ENCODE measurements at regions not wholly inside any gene's neighbourhood (a gene's known extent, or its start where the extent isn't known, plus 50 kb on each side); places are given as distances from the start of the nearest gene placed in this dataset.

DNA sequence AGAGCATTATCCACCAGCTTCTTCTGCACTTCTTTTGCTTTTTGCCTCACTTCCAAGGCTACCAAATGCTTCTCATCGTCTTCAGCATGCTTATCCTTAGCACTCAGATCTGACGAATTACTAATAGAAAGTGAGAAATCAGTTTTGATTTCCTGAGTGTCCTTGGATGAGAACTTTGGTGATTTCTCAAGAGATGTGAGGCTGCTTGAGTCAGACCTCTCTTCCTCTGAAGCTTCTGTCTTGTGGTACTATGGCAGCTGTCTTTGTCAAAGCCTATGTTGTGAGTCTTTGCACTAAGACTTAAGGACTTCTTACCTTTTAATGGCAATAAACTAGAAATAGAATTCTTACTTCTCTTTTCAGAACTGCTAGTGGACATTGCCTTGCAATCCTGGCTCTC is 169.9 kb downstream of the CPE start:
- Histone ChIP-seq H3K4me2 (ENCODE audit: low read length) (no peak overlapping the region), H3F3A (ENCODE audit: control insufficient read depth, insufficient read depth) (no peaks in the 10 kb centered on the region), H3K4me3 (ENCODE audit: low read length) (no peak overlapping the region), H3K4me1 (ENCODE audit: control insufficient read depth, low read length) (no peaks in the 10 kb centered on the region), H3K9me3 (ENCODE audit: control insufficient read depth, insufficient read depth, low read length) (no peaks in the 10 kb centered on the region), H3K27me3 (ENCODE audit: control insufficient read depth, low read length) (no peaks in the 10 kb centered on the region), H4K20me1 (ENCODE audit: control insufficient read depth, insufficient read depth, low read depth, low read length) (no peaks in the 10 kb centered on the region), H3K9me2 (replicated peaks; ENCODE audit: control insufficient read depth, low read length) (no peaks in the 10 kb centered on the region), H3K36me3 (ENCODE audit: control insufficient read depth, low read length) (no peaks in the 10 kb centered on the region), H3K27ac (ENCODE audit: low read depth, low read length) (no peak overlapping the region), H3K79me2 (ENCODE audit: control insufficient read depth, low read length) (no peaks in the 10 kb centered on the region)
- TF ChIP-seq EZH2phosphoT487 (IDR thresholded peaks at IDR 0.05; ENCODE audit: borderline replicate concordance, low read length) (no peak), CTCF (IDR thresholded peaks at IDR 0.05; ENCODE audit: low read depth, low read length, poor library complexity, severe bottlenecking) (no peak)

DNA sequence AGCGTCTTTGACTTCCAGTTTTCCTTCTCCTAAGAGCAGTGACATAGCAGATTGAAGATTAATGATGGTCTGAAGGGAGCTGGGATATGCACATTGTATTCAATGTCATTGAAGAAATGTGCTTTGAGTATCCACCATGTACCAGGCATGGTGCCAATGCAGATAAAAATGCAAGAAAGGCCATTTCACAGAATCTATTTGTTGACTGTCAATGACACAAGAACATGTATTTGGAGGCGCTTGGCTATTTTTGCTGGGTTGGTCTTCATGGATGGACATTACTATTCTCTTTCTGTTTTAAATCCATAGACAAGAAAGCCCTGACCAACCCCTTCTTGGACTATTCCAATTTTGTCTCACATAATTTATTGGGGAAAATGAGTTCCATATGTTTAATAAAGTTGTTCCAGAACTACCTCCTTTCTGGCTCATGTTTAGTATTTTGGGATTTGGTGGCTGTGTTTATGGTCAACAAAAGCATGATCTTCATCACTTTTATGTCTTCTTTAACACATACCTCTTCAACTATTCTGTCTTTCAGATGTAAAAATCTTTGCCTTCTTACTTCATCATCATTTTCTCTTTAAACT is 174.5 kb downstream of the CPE start:
- Histone ChIP-seq H4K20me1 (ENCODE audit: control insufficient read depth, insufficient read depth, low read depth, low read length) (no peaks in the 10 kb centered on the region), H3K4me1 (ENCODE audit: control insufficient read depth, low read length) (no peaks in the 10 kb centered on the region), H3K79me2 (ENCODE audit: control insufficient read depth, low read length) (no peaks in the 10 kb centered on the region), H3K36me3 (ENCODE audit: control insufficient read depth, low read length) (no peaks in the 10 kb centered on the region), H3K9me2 (replicated peaks; ENCODE audit: control insufficient read depth, low read length) (no peaks in the 10 kb centered on the region), H3K4me3 (ENCODE audit: low read length) (no peak overlapping the region), H3K27ac (ENCODE audit: low read depth, low read length) (no peak overlapping the region), H3K27me3 (ENCODE audit: control insufficient read depth, low read length) (no peaks in the 10 kb centered on the region), H3K9me3 (ENCODE audit: control insufficient read depth, insufficient read depth, low read length) (no peaks in the 10 kb centered on the region), H3F3A (ENCODE audit: control insufficient read depth, insufficient read depth) (no peaks in the 10 kb centered on the region), H3K4me2 (ENCODE audit: low read length) (no peak overlapping the region)
- no peak for TF ChIP-seq EZH2phosphoT487 (IDR thresholded peaks at IDR 0.05; ENCODE audit: borderline replicate concordance, low read length)
- TF ChIP-seq CTCF (IDR thresholded peaks at IDR 0.05; ENCODE audit: low read depth, low read length, poor library complexity, severe bottlenecking) = no peak

GRCh38 chr4:165555302-165555701 is 176.5 kb downstream of the CPE start:
- Histone ChIP-seq H3K27ac (ENCODE audit: low read depth, low read length) (no peak overlapping the region), H3K79me2 (ENCODE audit: control insufficient read depth, low read length) (no peaks in the 10 kb centered on the region), H3K27me3 (ENCODE audit: control insufficient read depth, low read length) (no peaks in the 10 kb centered on the region), H3K9me2 (replicated peaks; ENCODE audit: control insufficient read depth, low read length) (no peaks in the 10 kb centered on the region), H3K36me3 (ENCODE audit: control insufficient read depth, low read length) (no peaks in the 10 kb centered on the region), H3K4me1 (ENCODE audit: control insufficient read depth, low read length) (no peaks in the 10 kb centered on the region), H3F3A (ENCODE audit: control insufficient read depth, insufficient read depth) (no peaks in the 10 kb centered on the region), H3K4me3 (ENCODE audit: low read length) (no peak overlapping the region), H3K4me2 (ENCODE audit: low read length) (no peak overlapping the region), H3K9me3 (ENCODE audit: control insufficient read depth, insufficient read depth, low read length) (no peaks in the 10 kb centered on the region), H4K20me1 (ENCODE audit: control insufficient read depth, insufficient read depth, low read depth, low read length) (no peaks in the 10 kb centered on the region)
- no peak for TF ChIP-seq CTCF (IDR thresholded peaks at IDR 0.05; ENCODE audit: low read depth, low read length, poor library complexity, severe bottlenecking)
- no peak for TF ChIP-seq EZH2phosphoT487 (IDR thresholded peaks at IDR 0.05; ENCODE audit: borderline replicate concordance, low read length)

All from DOHH2 (cell line).